Body of pancreas (tissue), 4 donors: ENCODE measurements at regions not wholly inside any gene's neighbourhood (a gene's known extent, or its start where the extent isn't known, plus 50 kb on each side); places are given as distances from the start of the nearest gene placed in this dataset.

ENCODE experiments used
- POLR2A ChIP-seq, 3 donors: fragments of 450-650 bp; IDR thresholded peaks; one replicate each; pipeline ENCODE4 v1.6.1; 2016; ENCODE audit warnings: antibody characterized with exemption in 3 of 3, mild to moderate bottlenecking in 2 of 3
- TF ChIP-seq, protein P1 (sequence below), 7 experiments: fragments of 450-650 bp in 4 of 7; fragments of 200-600 bp in 3 of 7; sonication (generic) in 3 of 7; IDR thresholded peaks; one replicate each; pipeline ENCODE4 v1.5.1; 2016 to 2019; ENCODE audit warnings: antibody characterized with exemption in 7 of 7

DNA sequence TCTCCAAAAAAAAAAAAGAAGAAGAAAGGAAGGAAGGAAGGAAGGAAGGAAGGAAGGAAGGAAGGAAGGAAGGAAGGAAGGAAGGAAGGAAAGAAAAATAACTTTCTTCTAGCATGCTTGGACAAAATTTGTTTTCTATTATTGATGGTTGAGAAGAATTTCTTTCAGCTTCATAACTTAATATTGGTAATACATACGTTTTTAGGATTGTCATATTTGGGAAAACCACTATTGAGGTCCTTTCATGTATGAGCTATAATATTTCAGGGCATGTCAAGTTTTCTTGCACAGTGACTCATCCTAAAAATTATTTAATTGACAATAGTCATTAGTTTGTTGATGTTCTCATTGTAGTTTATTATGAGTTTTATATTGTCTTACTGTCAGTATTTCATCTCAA, 66.4 kb upstream of the PKDCC start:
- TF ChIP-seq, protein P1, sequence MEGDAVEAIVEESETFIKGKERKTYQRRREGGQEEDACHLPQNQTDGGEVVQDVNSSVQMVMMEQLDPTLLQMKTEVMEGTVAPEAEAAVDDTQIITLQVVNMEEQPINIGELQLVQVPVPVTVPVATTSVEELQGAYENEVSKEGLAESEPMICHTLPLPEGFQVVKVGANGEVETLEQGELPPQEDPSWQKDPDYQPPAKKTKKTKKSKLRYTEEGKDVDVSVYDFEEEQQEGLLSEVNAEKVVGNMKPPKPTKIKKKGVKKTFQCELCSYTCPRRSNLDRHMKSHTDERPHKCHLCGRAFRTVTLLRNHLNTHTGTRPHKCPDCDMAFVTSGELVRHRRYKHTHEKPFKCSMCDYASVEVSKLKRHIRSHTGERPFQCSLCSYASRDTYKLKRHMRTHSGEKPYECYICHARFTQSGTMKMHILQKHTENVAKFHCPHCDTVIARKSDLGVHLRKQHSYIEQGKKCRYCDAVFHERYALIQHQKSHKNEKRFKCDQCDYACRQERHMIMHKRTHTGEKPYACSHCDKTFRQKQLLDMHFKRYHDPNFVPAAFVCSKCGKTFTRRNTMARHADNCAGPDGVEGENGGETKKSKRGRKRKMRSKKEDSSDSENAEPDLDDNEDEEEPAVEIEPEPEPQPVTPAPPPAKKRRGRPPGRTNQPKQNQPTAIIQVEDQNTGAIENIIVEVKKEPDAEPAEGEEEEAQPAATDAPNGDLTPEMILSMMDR (IDR thresholded peaks at IDR 0.05), result no peak
- TF ChIP-seq POLR2A (IDR thresholded peaks at IDR 0.05), result no peak
